ENCODE measurements at regions not wholly inside any gene's neighbourhood (a gene's known extent, or its start where the extent isn't known, plus 50 kb on each side); places are given as distances from the start of the nearest gene placed in this dataset.

GRCh38 chr3:76646921-76647562 lies 392.9 kb upstream of the ROBO2 start:
- DNase-seq: no peak

GRCh38 chr3:76651784-76652183 lies 388.1 kb upstream of the ROBO2 start:
- DNase-seq: no peak

GRCh38 chr3:76652524-76652923 lies 387.4 kb upstream of the ROBO2 start:
- no peak for DNase-seq

- no peak for DNase-seq
Measured at GRCh38 chr3:76653640-76654251, 386.2 kb upstream of the ROBO2 start.

GRCh38 chr3:76656531-76657070 lies 383.3 kb upstream of the ROBO2 start:
- no peak for DNase-seq

GRCh38 chr3:76657909-76658308 lies 382.0 kb upstream of the ROBO2 start:
- DNase-seq: no peak

GRCh38 chr3:76661527-76662250 lies 378.2 kb upstream of the ROBO2 start:
- no peak for DNase-seq

GRCh38 chr3:76664816-76665215 lies 375.1 kb upstream of the ROBO2 start:
- no peak for DNase-seq

- no peak for DNase-seq
Measured at GRCh38 chr3:76668653-76669052, 371.2 kb upstream of the ROBO2 start.

GRCh38 chr3:76669322-76669721 lies 370.6 kb upstream of the ROBO2 start:
- no peak for DNase-seq

GRCh38 chr3:76673171-76673570 lies 366.7 kb upstream of the ROBO2 start:
- no peak for DNase-seq

- DNase-seq: no peak
Measured at GRCh38 chr3:76679541-76679940, 360.4 kb upstream of the ROBO2 start.

GRCh38 chr3:76683256-76683655 lies 356.6 kb upstream of the ROBO2 start:
- DNase-seq: no peak

GRCh38 chr3:76684946-76685345 lies 355.0 kb upstream of the ROBO2 start:
- DNase-seq: no peak

- DNase-seq: no peak
Measured at GRCh38 chr3:76685858-76686257, 354.0 kb upstream of the ROBO2 start.

GRCh38 chr3:76687019-76687418 lies 352.9 kb upstream of the ROBO2 start:
- DNase-seq: no peak

- DNase-seq: no peak
Measured at GRCh38 chr3:76694063-76694462, 345.8 kb upstream of the ROBO2 start.

- DNase-seq: no peak
Measured at GRCh38 chr3:76698136-76698706, 341.7 kb upstream of the ROBO2 start.

GRCh38 chr3:76699846-76700245 lies 340.1 kb upstream of the ROBO2 start:
- DNase-seq: no peak

GRCh38 chr3:76700323-76700722 lies 339.6 kb upstream of the ROBO2 start:
- DNase-seq: no peak

- no peak for DNase-seq
Measured at GRCh38 chr3:76702676-76703075, 337.2 kb upstream of the ROBO2 start.

GRCh38 chr3:76715426-76715825 lies 324.5 kb upstream of the ROBO2 start:
- no peak for DNase-seq

GRCh38 chr3:76723366-76723765 lies 316.5 kb upstream of the ROBO2 start:
- no peak for DNase-seq

- no peak for DNase-seq
Measured at GRCh38 chr3:76724075-76724474, 315.8 kb upstream of the ROBO2 start.
